ENCODE measurements at regions not wholly inside any gene's neighbourhood (a gene's known extent, or its start where the extent isn't known, plus 50 kb on each side); places are given as distances from the start of the nearest gene placed in this dataset.
"Not testable (repeated sequence)": the region's sequence is repeated elsewhere in the genome, so short reads cannot be mapped to it uniquely, and the experiment has no call there.

DNA sequence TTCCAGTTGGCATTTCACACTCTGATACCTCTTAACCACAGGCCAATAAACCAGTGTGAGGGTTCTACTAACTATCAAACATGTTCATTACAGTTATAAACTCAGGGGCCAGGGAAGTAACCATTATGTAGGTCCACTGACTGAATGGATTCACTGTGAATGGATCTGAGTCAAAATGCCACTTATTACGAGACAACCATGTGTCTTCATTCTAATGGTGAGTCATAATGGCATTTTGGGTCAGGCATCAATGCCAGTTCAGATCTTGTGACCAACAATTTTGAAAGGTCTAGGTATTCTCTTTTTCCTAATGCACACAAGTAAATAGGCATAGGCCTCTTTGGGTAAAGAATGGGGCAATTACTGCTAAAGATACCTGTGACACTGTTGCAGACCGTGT, 112.2 kb upstream of the HEY2 start:
- TF ChIP-seq CTCF (IDR thresholded peaks at IDR 0.05; ENCODE audit: control insufficient read depth, extremely low read depth, insufficient read depth): no peak
- no peak overlapping the region for H3K4me3 ChIP-seq (ENCODE audit: low read depth, low read length)
- no peak for DNase-seq (ENCODE audit: low read depth)

DNA sequence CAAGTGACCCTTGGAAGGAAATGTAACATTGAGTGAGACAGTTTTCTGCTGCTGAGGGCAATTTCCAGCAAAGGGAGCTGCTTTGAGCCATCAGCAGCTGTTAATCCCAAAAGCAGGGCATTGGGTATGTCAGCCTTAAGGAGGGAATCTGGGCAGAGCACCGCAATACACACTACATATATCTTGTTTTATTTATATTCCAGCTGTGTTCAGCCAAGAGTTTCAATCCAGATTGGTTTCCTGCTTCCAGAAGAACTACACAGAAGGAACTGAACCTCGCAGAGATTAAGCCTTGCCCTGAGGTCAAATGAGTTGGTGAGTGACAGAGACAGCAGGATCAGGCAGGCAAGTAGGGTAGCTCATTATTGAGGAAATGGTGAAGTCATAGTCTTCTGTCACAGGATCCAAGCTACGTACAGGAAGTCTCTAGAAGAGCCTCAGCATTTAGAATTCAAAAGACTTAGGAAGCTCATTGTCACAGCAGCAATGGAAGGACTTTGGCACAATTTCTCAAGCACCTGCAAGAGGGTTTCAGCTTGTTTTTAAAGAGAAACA, 109.9 kb upstream of the HEY2 start:
- no peak for DNase-seq (ENCODE audit: low read depth)
- H3K4me3 ChIP-seq (ENCODE audit: low read depth, low read length): no peak overlapping the region
- TF ChIP-seq CTCF (IDR thresholded peaks at IDR 0.05; ENCODE audit: control insufficient read depth, extremely low read depth, insufficient read depth): no peak

- no peak for DNase-seq (ENCODE audit: low read depth)
- TF ChIP-seq CTCF (IDR thresholded peaks at IDR 0.05; ENCODE audit: control insufficient read depth, extremely low read depth, insufficient read depth): no peak
- H3K4me3 ChIP-seq (ENCODE audit: low read depth, low read length): no peak overlapping the region
Measured at GRCh38 chr6:125640441-125641150, 108.8 kb upstream of the HEY2 start.

DNA sequence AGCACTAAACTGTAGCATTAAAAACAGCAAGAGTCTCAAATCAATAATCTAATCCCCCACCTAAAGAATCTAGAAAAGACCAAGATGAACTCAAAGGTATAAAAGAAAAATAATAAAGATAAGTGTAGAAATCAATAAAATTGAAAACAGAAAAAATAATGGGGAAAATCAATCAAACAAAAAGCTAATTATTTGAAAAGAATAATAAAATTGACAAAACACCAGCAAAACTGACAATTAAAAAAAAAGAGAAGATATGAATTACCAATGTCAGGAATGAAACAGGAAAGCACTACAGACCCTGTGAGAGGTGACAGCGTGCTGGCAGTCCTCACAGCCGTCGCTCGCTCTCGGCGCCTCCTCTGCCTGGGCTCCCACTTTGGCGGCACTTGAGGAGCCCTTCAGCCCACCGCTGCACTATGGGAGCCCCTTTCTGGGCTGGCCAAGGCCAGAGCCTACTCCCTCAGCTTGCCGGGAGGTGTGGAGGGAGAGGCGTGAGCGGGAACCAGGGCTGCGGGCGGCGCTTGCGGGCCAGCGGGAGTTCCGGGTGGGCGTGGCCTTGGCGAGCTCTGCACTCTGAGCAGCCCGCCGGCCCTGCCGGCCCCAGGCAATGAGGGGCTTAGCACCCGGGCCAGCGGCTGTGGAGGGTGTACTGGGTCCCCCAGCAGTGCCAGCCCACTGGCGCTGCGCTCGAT, 105.3 kb upstream of the HEY2 start:
- H3K4me3 ChIP-seq (ENCODE audit: low read depth, low read length); DNase-seq (ENCODE audit: low read depth): not testable (repeated sequence)

- no peak for TF ChIP-seq CTCF (IDR thresholded peaks at IDR 0.05; ENCODE audit: control insufficient read depth, extremely low read depth, insufficient read depth)
- DNase-seq (ENCODE audit: low read depth): no peak
- H3K4me3 ChIP-seq (ENCODE audit: low read depth, low read length): no peak overlapping the region
Measured at GRCh38 chr6:125647391-125647790, 102.0 kb upstream of the HEY2 start.

- H3K4me3 ChIP-seq (ENCODE audit: low read depth, low read length): not testable (repeated sequence)
Measured at GRCh38 chr6:125653752-125654151, 95.7 kb upstream of the HEY2 start.

GRCh38 chr6:125655511-125655910, 93.9 kb upstream of the HEY2 start:
- TF ChIP-seq CTCF (IDR thresholded peaks at IDR 0.05; ENCODE audit: control insufficient read depth, extremely low read depth, insufficient read depth): no peak
- no peak overlapping the region for H3K4me3 ChIP-seq (ENCODE audit: low read depth, low read length)
- DNase-seq (ENCODE audit: low read depth): no peak

More at GRCh38 chr6:125653752-125654151, 95.7 kb upstream of the HEY2 start:
- not testable (repeated sequence) for DNase-seq (ENCODE audit: low read depth)
